Erythroblast (primary cell): ENCODE measurements at regions not wholly inside any gene's neighbourhood (a gene's known extent, or its start where the extent isn't known, plus 50 kb on each side); places are given as distances from the start of the nearest gene placed in this dataset.
"Not testable (repeated sequence)": the region's sequence is repeated elsewhere in the genome, so short reads cannot be mapped to it uniquely, and the experiment has no call there.

Experiments
- DNase-seq, 2 experiments: peaks; one replicate each; lab custom pipeline; 2025; lab: John Stamatoyannopoulos, UW
- GATA1 ChIP-seq: IDR thresholded peaks from 2 replicates; pipeline ENCODE4 v1.6.1; 2011; ENCODE audit warnings: low read depth, mild to moderate bottlenecking, control low read depth, low read length, moderate library complexity
- POLR2A ChIP-seq: IDR thresholded peaks from 2 replicates; pipeline ENCODE4 v1.6.1; 2011; ENCODE audit warnings: mild to moderate bottlenecking, low read length

DNA sequence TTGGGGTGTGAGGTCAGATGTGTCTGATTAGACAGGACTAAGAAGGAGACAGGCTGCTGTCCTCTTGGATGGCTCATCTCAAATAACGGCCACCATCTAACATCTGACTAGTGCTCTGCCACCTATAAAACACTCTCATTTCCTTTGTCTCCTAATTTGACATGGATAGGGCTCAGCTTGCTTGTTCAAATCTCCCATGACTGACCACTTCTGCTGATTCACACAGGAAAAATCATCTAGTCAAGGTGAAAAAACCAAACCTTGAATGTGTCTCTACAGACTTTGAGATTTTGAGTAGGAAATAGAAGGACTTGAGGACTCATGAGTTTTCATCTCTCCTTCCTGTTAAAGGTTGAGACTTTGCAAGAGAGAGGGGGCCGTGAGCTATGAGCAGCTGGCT lies 150.6 kb downstream of the IER5 start:
- TF ChIP-seq GATA1 = no peak
- TF ChIP-seq POLR2A = no peak
- DNase-seq = no peak

DNA sequence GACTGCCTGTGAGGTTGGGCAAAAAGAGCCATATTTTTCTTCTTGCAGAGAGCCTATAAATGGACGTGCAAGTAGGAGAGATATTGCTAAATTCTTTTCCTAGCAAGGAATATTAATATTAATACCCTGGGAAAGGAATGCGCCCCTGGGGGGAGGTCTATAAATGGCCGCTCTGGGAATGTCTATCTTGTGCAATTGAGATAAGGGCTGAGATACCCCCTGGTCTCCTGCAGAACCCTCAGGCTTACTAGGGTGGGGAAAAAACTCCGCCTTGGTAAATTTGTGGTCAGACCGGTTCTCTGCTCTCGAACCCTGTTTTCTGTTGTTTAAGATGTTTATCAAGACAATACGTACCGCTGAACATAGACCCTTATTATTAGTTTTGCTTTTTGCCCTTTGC lies 157.8 kb downstream of the IER5 start:
- DNase-seq = not testable (repeated sequence)

DNA sequence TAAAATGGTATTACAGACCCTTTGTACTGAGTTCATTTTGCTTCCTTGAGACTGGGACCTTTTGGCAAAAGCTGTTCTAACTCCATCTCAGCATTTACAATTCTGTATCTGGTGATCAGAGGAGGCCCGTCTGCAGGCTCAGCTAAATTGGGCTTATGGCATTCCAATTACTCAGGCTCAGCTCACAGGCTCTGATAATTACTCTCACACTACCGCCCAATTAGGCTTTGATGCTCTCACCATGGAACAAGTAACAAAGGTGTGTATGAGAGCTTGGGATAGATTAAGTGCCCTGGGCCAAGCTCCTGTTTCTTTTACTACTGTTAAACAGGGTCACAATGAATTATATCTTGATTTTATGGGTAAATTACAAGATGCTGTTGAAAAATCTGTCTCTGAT lies 159.9 kb downstream of the IER5 start:
- not testable (repeated sequence) for DNase-seq

DNA sequence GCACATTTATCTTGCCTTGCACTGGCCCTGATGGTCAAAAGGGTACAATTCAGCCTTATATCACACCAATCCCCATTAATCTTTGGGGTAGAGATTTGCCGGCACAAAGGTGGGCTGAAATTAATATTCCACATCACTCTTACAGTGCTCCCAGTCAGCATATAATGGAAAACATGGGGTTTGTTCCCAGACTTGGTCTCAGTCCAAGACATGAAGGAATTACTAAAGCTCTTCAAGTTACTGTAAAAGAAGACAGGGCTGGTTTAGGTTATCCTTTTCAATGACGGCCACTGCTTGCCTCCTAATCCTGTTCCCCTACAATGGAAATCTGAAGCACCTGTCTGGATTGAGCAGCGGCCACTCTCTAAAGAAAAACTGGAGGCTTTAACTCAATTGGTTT lies 160.7 kb downstream of the IER5 start:
- DNase-seq = no peak
- TF ChIP-seq GATA1 (no peak), POLR2A (no peak)

DNA sequence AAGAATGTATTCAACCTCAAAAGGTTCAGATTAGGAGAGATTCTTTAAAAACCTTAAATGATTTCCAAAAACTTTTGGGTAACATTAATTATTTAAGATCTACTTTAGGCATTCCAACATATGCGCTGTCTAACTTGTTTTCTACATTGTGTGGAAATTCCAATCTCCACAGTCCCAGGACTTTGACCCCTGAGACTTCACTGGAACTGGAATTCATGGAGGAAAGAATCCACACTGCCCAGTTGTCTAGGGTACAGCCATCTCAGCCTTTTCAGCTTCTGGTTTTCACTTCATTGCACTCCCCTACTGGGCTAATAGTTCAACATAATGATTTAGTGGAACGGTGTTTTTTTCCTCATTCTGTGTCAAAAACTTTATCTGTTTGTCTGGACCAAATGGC lies 161.5 kb downstream of the IER5 start:
- DNase-seq = no peak
- TF ChIP-seq POLR2A (no peak), GATA1 (no peak)

DNA sequence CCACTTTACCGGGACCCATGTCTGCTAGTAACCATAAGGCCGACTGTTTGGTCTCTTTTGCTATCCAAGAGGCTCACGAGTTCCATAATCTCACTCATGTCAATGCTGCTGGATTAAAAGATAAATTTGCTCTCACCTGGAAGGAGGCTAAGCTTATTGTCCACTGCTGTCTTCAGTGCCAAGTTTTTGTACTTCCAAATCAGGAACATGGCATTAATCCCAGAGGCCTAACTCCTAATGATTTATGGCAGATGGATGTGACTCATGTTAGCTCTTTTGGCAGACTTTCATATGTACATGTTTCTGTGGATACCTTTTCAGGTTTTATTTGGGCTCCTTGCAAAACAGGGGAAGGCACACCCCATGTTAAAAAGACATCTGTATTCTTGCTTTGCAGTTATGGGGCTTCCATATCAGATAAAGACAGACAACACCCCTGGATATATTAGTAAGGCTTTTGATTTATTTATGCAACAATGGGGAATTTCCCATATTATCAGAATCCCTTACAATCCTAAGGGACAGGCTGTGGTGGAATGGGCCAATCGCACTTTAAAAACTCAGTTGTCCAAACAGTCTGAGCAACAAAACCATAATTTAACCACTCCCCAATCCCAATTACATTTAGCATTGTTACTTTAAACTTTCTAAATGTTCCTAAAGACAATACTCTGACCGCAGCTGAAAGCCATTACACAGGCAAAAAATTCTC lies 162.7 kb downstream of the IER5 start:
- no peak for DNase-seq
- no peak for TF ChIP-seq POLR2A
- no peak for TF ChIP-seq GATA1

DNA sequence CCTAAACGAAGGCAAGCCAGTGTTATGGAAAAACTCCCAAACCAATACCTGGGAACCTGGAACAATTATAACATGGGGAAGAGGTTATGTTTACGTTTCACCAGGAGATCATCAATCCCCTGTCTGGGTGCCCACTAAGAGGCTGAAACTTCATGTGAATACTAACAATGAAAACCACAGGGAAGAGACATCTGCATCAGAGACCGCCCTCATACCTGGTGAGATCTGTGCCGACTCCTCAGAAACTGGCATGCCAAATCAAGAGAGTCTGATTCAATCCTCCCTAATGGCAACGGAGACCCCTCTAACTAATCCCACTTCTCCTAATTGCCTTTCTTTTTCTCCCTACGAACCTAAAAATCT lies 163.2 kb downstream of the IER5 start:
- no peak for DNase-seq
- TF ChIP-seq POLR2A (no peak), GATA1 (no peak)

DNA sequence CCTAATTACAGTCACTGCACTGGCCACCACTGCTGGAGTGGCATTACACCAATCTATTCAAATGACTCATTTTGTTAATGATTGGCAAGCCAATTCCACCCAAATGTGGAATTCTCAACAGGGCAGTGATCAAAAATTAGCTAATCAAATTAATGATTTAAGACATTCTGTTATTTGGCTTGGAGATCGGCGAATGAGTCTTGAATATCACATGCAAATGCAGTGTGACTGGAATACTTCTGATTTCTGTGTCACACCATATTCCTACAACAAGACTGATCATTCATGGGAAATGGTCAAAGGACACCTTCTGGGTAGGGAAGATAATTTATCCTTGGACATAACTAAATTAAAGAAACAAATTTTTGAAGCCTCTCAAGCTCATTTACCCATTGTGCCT lies 165.1 kb downstream of the IER5 start:
- not testable (repeated sequence) for DNase-seq

DNA sequence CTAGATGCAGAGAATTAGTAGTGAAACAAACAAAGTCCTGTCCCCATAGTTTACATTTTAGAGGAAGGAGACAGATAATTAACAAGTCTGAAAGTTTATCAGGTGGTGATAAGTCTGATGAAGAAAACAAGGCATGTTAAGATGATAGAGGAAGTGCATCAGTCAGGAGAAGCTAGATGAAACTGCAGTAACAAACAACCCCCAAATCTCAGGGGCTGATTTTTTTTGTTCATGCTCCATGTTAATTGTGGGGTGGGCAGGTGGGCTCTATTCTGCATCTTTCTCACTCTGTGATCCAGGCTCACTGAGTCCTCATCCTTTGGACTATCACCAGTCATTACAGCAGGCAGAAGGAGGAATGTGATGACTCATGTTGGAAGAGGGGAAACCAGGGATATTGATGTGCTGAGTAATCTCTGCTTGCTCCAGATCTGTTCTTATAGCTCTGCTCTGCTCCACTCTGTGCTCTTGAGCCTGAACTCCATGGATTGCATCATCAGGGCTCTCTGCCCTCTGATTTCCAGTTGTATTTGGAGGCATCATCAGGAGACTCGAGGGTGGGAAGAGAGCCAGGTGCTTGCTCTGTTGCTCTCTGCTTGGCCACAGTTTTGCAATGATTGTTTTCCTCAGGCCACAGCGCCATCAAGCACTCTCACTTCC lies 166.9 kb downstream of the IER5 start:
- TF ChIP-seq POLR2A (no peak), GATA1 (no peak)
- DNase-seq = no peak

DNA sequence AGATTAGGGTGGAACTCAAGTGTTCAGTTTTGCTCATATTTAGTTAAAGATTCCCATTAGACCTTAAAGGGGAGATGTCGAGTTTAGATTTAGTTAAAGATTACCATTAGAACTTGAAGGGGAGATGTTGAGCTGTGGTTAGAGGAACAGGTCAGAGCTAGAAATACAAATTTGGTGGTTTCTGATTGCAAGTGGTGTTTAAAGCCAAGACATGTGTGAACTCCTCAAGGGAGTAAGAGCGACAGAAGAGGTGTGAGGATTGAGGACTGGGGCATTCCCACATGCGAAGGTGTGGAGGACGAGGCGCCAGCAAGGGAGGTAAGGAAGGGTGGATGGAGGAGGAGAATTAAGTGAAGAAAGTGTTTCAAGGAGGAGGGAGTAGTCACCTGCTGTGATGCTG lies 168.6 kb downstream of the IER5 start:
- no peak for TF ChIP-seq GATA1
- no peak for TF ChIP-seq POLR2A
- no peak for DNase-seq

DNA sequence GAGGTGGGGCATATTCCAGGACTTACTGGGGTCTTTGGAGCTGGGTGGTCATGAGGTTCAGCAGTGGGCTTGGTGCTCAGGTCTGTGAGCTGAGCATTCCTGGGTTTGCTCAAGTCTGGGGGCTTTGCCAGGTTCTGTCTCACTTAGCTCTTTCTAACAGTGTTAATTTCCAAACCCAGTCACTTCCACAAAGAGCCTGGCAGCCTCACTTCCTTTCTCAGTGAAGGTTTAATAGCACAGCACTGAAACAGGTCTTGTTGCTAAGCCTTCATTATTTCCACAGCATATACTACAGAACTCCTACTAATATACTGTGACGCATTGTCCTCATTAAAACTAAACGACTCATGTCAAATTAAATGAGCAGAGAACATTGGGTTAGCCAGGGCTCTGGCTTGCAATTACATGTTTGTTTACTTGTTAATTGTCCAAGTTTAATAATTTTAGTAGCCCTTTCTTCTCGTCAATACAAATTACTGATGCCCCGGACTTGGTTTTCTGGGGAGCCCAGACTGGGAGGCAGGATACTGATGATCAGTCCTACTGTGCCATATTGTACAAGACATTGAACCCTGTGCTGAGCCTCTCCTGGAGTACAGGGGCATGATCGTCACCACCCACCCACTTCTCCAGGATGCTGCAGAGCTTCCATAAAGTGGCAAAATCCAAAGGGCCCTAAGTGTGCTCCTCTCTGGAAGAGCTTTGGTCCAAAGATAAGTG lies 170.7 kb downstream of the IER5 start:
- no peak for DNase-seq
- TF ChIP-seq GATA1 (no peak), POLR2A (no peak)

DNA sequence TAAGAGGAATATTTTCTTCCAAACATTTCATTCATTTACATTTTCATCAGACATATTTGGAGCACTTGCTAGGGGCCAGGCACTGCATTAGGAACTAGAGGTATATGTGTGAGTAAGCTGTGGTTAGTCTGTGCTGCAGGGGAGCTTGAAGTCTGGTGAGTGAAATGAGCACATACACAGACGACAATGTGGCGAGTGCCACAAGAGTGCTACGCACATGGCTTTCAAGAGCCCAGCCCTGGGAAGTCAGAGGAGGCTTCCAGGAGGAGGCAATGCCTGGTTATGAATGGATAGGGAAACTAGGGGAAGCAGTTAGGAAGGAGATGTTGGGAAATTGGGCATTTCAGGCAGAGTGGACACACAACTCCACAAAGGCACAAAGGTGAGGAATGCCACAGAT lies 171.8 kb downstream of the IER5 start:
- TF ChIP-seq GATA1 (no peak), POLR2A (no peak)
- DNase-seq = no peak

DNA sequence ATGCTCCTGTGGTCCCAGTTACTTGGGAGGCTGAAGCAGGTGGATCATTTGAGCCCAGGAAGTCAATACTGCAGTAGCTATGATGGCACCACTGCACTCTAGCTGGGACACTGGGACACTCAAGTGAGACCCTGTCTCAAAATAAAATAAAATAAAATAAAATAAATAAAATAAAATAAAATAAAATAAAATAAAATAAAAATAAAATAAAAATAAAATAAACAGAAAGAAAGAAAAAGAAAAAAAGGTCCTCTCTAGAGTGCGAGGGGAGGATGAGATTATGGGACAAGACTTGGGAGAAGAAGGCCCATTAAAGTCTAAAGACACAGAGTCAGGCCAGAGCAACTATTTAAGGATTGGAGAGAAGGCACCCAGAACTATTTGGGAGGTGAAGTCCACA lies 172.5 kb downstream of the IER5 start:
- TF ChIP-seq GATA1 = no peak
- TF ChIP-seq POLR2A = no peak

DNA sequence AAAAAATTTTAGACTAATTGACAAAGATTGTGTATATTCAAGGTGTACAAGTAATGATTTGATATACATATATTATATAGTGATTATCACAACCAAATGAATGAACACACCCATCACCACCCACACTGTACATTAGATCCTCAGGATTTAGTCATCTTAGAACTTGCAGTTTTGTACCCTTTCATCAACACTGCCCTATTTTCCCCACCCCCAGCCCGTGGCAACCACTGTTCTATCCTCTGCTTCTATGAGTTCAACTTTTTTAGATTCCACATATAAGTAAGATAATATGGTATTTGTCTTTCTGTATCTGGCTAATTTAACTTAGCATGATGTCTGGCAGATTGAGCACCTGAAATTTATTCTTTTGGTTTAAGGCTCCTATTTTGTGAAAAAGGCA lies 173.6 kb downstream of the IER5 start:
- no peak for DNase-seq
- no peak for TF ChIP-seq GATA1
- no peak for TF ChIP-seq POLR2A

More for the DNA sequence above, 172.5 kb downstream of the IER5 start:
- DNase-seq = no peak

DNA sequence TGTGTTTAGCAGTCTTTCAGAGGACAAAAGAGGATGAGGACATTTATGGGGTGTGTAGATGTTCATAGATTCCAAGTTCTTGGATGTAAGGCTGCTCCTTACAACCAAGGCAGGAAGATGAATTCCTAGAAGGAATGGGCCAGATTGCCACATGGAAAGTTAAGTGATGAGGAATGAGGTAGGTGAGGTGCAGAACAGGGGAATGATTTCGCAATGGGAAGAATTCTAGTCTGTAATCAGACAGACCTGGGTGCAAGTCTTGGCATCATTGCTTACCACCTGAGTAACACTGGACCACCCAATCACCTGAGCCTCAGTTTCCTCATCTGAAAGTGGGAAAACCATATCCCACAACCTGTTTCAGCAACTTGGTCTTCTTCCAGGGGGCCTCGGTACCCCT lies 174.9 kb downstream of the IER5 start:
- TF ChIP-seq POLR2A (no peak), GATA1 (no peak)
- no peak for DNase-seq
